GM18867 (cell line): ENCODE measurements at regions not wholly inside any gene's neighbourhood (a gene's known extent, or its start where the extent isn't known, plus 50 kb on each side); places are given as distances from the start of the nearest gene placed in this dataset.
A peak's percentile ranks its signal among the peaks of the same experiment; 100 is the strongest.

Source experiments
- ATAC-seq: cut with Tn5 transposase; IDR thresholded peaks from one replicate; pipeline ENCODE4 v1.9.1; 2021; ENCODE audit warnings: mild to moderate bottlenecking, moderate library complexity; ENCODE audit not compliant: unreplicated experiment

GRCh38 chr6:126797981-126798380 lies 320.5 kb upstream of the RSPO3 start:
- no peak for ATAC-seq

- ATAC-seq, result peak; percentile 36
Measured at GRCh38 chr6:126803769-126804168, 314.7 kb upstream of the RSPO3 start.

GRCh38 chr6:126804332-126805064 lies 314.0 kb upstream of the RSPO3 start:
- peak; percentile 89 for ATAC-seq

GRCh38 chr6:126805861-126806260 lies 312.6 kb upstream of the RSPO3 start:
- no peak for ATAC-seq

GRCh38 chr6:126807876-126808275 lies 310.6 kb upstream of the RSPO3 start:
- ATAC-seq, result no peak

GRCh38 chr6:126811321-126811720 lies 307.1 kb upstream of the RSPO3 start:
- no peak for ATAC-seq

GRCh38 chr6:126812010-126812409 lies 306.5 kb upstream of the RSPO3 start:
- no peak for ATAC-seq

GRCh38 chr6:126812651-126813050 lies 305.8 kb upstream of the RSPO3 start:
- ATAC-seq, result no peak

GRCh38 chr6:126820634-126821033 lies 297.8 kb upstream of the RSPO3 start:
- ATAC-seq, result no peak

GRCh38 chr6:126821706-126822105 lies 296.8 kb upstream of the RSPO3 start:
- no peak for ATAC-seq

GRCh38 chr6:126824226-126824625 lies 294.2 kb upstream of the RSPO3 start:
- no peak for ATAC-seq

GRCh38 chr6:126824815-126825214 lies 293.7 kb upstream of the RSPO3 start:
- ATAC-seq, result no peak

- no peak for ATAC-seq
Measured at GRCh38 chr6:126826166-126826714, 292.2 kb upstream of the RSPO3 start.

GRCh38 chr6:126831461-126831860 lies 287.0 kb upstream of the RSPO3 start:
- no peak for ATAC-seq

- no peak for ATAC-seq
Measured at GRCh38 chr6:126842769-126843168, 275.7 kb upstream of the RSPO3 start.

GRCh38 chr6:126848119-126848518 lies 270.4 kb upstream of the RSPO3 start:
- no peak for ATAC-seq

GRCh38 chr6:126867641-126868040 lies 250.8 kb upstream of the RSPO3 start:
- ATAC-seq, result no peak

GRCh38 chr6:126873351-126873750 lies 245.1 kb upstream of the RSPO3 start:
- ATAC-seq, result no peak

- ATAC-seq, result no peak
Measured at GRCh38 chr6:126873791-126874190, 244.7 kb upstream of the RSPO3 start.

- no peak for ATAC-seq
Measured at GRCh38 chr6:126876446-126876845, 242.0 kb upstream of the RSPO3 start.

- no peak for ATAC-seq
Measured at GRCh38 chr6:126880964-126881363, 237.5 kb upstream of the RSPO3 start.

GRCh38 chr6:126886106-126886505 lies 232.4 kb upstream of the RSPO3 start:
- ATAC-seq, result no peak
